Upper lobe of left lung (tissue), 4 donors: ENCODE measurements at regions not wholly inside any gene's neighbourhood (a gene's known extent, or its start where the extent isn't known, plus 50 kb on each side); places are given as distances from the start of the nearest gene placed in this dataset.

ENCODE experiments used
- EP300 ChIP-seq, 4 donors: sonication (generic); formaldehyde crosslinking; IDR thresholded peaks; one replicate each; pipeline ENCODE4 v1.5.1; 2017; ENCODE audit warnings: antibody characterized with exemption in 4 of 4, control low read depth in 2 of 4
- POLR2A ChIP-seq, 4 donors: fragments of 450-650 bp; IDR thresholded peaks; one replicate each; pipeline ENCODE4 v1.5.1; 2016 to 2017; ENCODE audit warnings: antibody characterized with exemption in 4 of 4, mild to moderate bottlenecking in 2 of 4
- POLR2AphosphoS5 ChIP-seq, 2 donors: sonication (generic); formaldehyde crosslinking; IDR thresholded peaks; one replicate each; pipeline ENCODE4 v1.5.1; 2017; ENCODE audit warnings: antibody characterized with exemption in 2 of 2
- TF ChIP-seq, protein P1 (sequence below), 6 experiments: fragments of 450-650 bp in 4 of 6; fragments of 200-600 bp in 2 of 6; sonication (generic) in 2 of 6; IDR thresholded peaks; one replicate each; pipeline ENCODE4 v1.5.1; 2016 to 2019; ENCODE audit warnings: antibody characterized with exemption in 6 of 6

DNA sequence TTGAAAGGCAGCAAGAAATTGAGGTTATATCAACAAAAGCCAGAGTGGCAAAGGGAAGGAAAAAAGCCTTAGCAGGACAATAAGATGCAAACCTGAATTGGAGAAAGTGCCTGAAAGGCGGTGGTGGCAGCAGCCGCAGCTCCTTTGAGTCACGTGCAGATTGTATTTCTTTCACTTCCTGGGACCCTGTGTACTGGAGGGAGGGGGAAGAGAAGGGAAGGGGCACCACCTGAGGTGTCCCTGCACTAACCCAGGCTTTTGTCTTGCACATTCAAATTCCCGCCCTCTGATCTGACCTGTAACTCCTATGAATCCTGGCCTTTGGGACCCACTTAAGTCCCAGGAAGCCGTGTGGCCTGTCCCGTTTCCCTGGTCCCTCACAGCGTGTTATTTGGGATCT, 326.1 kb upstream of the SKOR2 start:
- TF ChIP-seq, protein P1, sequence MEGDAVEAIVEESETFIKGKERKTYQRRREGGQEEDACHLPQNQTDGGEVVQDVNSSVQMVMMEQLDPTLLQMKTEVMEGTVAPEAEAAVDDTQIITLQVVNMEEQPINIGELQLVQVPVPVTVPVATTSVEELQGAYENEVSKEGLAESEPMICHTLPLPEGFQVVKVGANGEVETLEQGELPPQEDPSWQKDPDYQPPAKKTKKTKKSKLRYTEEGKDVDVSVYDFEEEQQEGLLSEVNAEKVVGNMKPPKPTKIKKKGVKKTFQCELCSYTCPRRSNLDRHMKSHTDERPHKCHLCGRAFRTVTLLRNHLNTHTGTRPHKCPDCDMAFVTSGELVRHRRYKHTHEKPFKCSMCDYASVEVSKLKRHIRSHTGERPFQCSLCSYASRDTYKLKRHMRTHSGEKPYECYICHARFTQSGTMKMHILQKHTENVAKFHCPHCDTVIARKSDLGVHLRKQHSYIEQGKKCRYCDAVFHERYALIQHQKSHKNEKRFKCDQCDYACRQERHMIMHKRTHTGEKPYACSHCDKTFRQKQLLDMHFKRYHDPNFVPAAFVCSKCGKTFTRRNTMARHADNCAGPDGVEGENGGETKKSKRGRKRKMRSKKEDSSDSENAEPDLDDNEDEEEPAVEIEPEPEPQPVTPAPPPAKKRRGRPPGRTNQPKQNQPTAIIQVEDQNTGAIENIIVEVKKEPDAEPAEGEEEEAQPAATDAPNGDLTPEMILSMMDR (IDR thresholded peaks at IDR 0.05), result no peak
- TF ChIP-seq POLR2AphosphoS5 (IDR thresholded peaks at IDR 0.05), result no peak
- TF ChIP-seq POLR2A (IDR thresholded peaks at IDR 0.05), result no peak
- TF ChIP-seq EP300 (IDR thresholded peaks at IDR 0.05), result no peak
